ENCODE measurements at regions not wholly inside any gene's neighbourhood (a gene's known extent, or its start where the extent isn't known, plus 50 kb on each side); places are given as distances from the start of the nearest gene placed in this dataset.

DNA sequence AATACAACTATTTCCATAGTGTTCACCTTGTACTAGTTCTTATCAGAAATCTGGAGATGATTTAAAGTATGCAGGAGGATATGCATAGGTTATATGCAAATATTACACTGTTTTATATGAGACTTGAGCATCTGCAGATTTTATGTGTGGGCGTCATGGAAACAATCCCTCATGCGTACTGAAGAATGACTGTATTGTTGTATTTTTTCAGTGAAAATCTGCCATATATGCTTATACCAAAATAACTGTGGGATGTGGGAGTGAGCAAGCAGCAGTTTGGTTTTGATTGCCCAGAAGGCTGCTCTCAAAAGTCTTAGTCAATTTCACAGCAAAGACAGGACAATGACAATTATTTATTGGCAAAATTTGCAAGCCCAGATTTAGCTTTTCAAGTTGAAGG, 238.8 kb upstream of the PCDH20 start:
- no peak overlapping the region for H3K4me3 ChIP-seq (ENCODE audit: insufficient read depth, low read depth, low read length, poor library complexity, severe bottlenecking)
- no peaks in the 10 kb centered on the region for H3K36me3 ChIP-seq (ENCODE audit: control insufficient read depth, insufficient read depth, low read length)
- no peak overlapping the region for H3K27ac ChIP-seq (ENCODE audit: insufficient read depth, low read length, poor library complexity, severe bottlenecking)
- H3K9me3 ChIP-seq (ENCODE audit: control insufficient read depth, low read length) = no peaks in the 10 kb centered on the region
- DNase-seq = no peak
- H3K27me3 ChIP-seq (replicated peaks; ENCODE audit: control insufficient read depth, insufficient read depth, low read length, poor library complexity, severe bottlenecking) = no peaks in the 10 kb centered on the region
- no peaks in the 10 kb centered on the region for H3K4me1 ChIP-seq (ENCODE audit: control insufficient read depth, insufficient read depth, low read length, poor library complexity, severe bottlenecking)

DNA sequence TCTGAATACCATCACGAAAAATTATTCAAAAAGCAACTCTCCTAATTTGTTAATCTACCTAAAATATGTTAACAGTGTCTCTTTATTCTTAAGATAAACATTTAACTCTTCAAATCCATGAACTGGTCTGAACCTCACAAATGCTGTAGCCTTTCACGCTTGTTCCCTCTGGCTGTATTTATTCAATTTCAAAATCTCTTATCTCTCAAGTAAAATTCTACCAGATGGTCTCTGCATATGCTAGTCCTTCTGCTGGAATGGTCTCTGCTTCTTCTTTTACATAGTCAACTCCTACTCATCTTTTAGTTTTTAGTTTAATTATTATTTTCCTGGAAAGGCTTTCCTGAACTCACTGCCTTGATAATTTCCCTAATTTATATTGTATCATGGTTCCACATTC, 232.9 kb upstream of the PCDH20 start:
- H3K9me3 ChIP-seq (ENCODE audit: control insufficient read depth, low read length) = no peaks in the 10 kb centered on the region
- H3K27me3 ChIP-seq (replicated peaks; ENCODE audit: control insufficient read depth, insufficient read depth, low read length, poor library complexity, severe bottlenecking) = no peaks in the 10 kb centered on the region
- no peak for DNase-seq
- no peak overlapping the region for H3K4me3 ChIP-seq (ENCODE audit: insufficient read depth, low read depth, low read length, poor library complexity, severe bottlenecking)
- H3K4me1 ChIP-seq (ENCODE audit: control insufficient read depth, insufficient read depth, low read length, poor library complexity, severe bottlenecking) = no peaks in the 10 kb centered on the region
- no peaks in the 10 kb centered on the region for H3K36me3 ChIP-seq (ENCODE audit: control insufficient read depth, insufficient read depth, low read length)
- no peak overlapping the region for H3K27ac ChIP-seq (ENCODE audit: insufficient read depth, low read length, poor library complexity, severe bottlenecking)

DNA sequence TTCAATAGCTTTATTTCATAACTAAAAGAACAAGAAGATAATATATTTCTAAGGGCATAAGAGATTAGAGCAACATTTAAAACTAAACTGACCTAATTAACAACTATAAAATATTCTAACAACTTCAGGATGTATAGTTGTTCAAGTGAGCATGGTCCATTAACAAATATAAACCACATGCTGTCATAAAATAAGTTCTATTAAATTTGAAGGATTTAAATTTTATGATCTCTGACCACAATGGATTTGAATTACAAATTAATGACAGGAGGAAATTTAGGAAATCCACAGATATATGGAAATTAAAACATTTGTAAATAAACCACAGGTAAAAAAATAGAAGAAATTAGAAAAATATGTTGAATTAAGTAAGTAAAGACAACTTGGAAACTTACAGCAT, 196.5 kb upstream of the PCDH20 start:
- Histone ChIP-seq H3K4me3 (ENCODE audit: insufficient read depth, low read depth, low read length, poor library complexity, severe bottlenecking) (no peak overlapping the region), H3K9me3 (ENCODE audit: control insufficient read depth, low read length) (no peaks in the 10 kb centered on the region), H3K36me3 (ENCODE audit: control insufficient read depth, insufficient read depth, low read length) (no peaks in the 10 kb centered on the region), H3K27me3 (replicated peaks; ENCODE audit: control insufficient read depth, insufficient read depth, low read length, poor library complexity, severe bottlenecking) (no peaks in the 10 kb centered on the region), H3K27ac (ENCODE audit: insufficient read depth, low read length, poor library complexity, severe bottlenecking) (no peak overlapping the region), H3K4me1 (ENCODE audit: control insufficient read depth, insufficient read depth, low read length, poor library complexity, severe bottlenecking) (no peaks in the 10 kb centered on the region)
- DNase-seq = no peak

GRCh38 chr13:61608138-61608537, 192.5 kb upstream of the PCDH20 start:
- no peaks in the 10 kb centered on the region for H3K4me1 ChIP-seq (ENCODE audit: control insufficient read depth, insufficient read depth, low read length, poor library complexity, severe bottlenecking)
- H3K27ac ChIP-seq (ENCODE audit: insufficient read depth, low read length, poor library complexity, severe bottlenecking) = no peak overlapping the region
- no peaks in the 10 kb centered on the region for H3K27me3 ChIP-seq (replicated peaks; ENCODE audit: control insufficient read depth, insufficient read depth, low read length, poor library complexity, severe bottlenecking)
- H3K4me3 ChIP-seq (ENCODE audit: insufficient read depth, low read depth, low read length, poor library complexity, severe bottlenecking) = no peak overlapping the region
- H3K9me3 ChIP-seq (ENCODE audit: control insufficient read depth, low read length) = no peaks in the 10 kb centered on the region
- H3K36me3 ChIP-seq (ENCODE audit: control insufficient read depth, insufficient read depth, low read length) = no peaks in the 10 kb centered on the region
- no peak for DNase-seq

- Histone ChIP-seq H3K4me1 (ENCODE audit: control insufficient read depth, insufficient read depth, low read length, poor library complexity, severe bottlenecking) (no peaks in the 10 kb centered on the region), H3K27ac (ENCODE audit: insufficient read depth, low read length, poor library complexity, severe bottlenecking) (no peak overlapping the region), H3K4me3 (ENCODE audit: insufficient read depth, low read depth, low read length, poor library complexity, severe bottlenecking) (no peak overlapping the region), H3K27me3 (replicated peaks; ENCODE audit: control insufficient read depth, insufficient read depth, low read length, poor library complexity, severe bottlenecking) (no peaks in the 10 kb centered on the region), H3K36me3 (ENCODE audit: control insufficient read depth, insufficient read depth, low read length) (no peaks in the 10 kb centered on the region), H3K9me3 (ENCODE audit: control insufficient read depth, low read length) (no peaks in the 10 kb centered on the region)
- DNase-seq = no peak
Measured at GRCh38 chr13:61600360-61601033, 184.8 kb upstream of the PCDH20 start.

DNA sequence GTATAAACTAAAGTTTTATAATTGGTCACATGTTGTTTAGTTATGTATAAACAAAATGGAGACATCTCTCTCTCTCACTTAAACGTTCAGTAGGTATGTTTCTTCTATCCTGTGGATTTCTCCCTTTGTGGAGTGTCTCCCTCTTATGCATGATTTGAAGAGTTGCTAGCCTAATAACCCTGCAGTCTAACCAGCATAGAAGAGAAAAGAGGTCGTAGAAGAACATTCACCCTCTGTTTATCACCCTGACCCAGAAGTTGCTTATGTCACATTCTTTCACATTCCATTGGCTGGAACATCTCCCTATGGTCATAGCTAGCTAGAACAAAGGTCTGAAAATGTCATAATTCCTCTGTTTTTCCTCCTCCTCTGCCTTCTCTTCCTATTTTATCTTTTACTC, 176.8 kb upstream of the PCDH20 start:
- Histone ChIP-seq H3K27ac (ENCODE audit: insufficient read depth, low read length, poor library complexity, severe bottlenecking) (no peak overlapping the region), H3K4me1 (ENCODE audit: control insufficient read depth, insufficient read depth, low read length, poor library complexity, severe bottlenecking) (no peaks in the 10 kb centered on the region), H3K9me3 (ENCODE audit: control insufficient read depth, low read length) (no peaks in the 10 kb centered on the region), H3K4me3 (ENCODE audit: insufficient read depth, low read depth, low read length, poor library complexity, severe bottlenecking) (no peak overlapping the region), H3K36me3 (ENCODE audit: control insufficient read depth, insufficient read depth, low read length) (no peaks in the 10 kb centered on the region), H3K27me3 (replicated peaks; ENCODE audit: control insufficient read depth, insufficient read depth, low read length, poor library complexity, severe bottlenecking) (no peaks in the 10 kb centered on the region)
- DNase-seq = no peak

DNA sequence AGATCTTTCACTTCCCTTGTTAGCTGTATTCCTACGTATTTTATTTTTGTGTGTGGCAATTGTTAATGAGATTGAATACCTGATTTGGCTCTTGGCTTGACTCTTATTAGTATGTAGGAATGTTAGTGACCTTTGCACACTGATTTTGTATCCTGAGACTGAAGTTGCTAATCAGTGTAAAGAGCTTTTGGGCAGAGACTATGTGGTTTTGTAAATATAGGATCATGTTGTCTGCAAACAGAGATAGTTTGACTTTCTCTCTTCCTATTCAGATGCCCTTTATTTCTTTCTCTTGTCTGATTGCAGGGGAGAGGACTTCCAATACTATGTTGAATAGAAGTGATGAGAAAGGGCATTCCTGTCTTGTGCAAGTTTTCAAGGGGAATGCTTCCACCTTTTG, 160.3 kb upstream of the PCDH20 start:
- no peak overlapping the region for H3K27ac ChIP-seq (ENCODE audit: insufficient read depth, low read length, poor library complexity, severe bottlenecking)
- DNase-seq = no peak
- no peaks in the 10 kb centered on the region for H3K4me1 ChIP-seq (ENCODE audit: control insufficient read depth, insufficient read depth, low read length, poor library complexity, severe bottlenecking)
- no peaks in the 10 kb centered on the region for H3K36me3 ChIP-seq (ENCODE audit: control insufficient read depth, insufficient read depth, low read length)
- H3K27me3 ChIP-seq (replicated peaks; ENCODE audit: control insufficient read depth, insufficient read depth, low read length, poor library complexity, severe bottlenecking) = no peaks in the 10 kb centered on the region
- no peaks in the 10 kb centered on the region for H3K9me3 ChIP-seq (ENCODE audit: control insufficient read depth, low read length)
- no peak overlapping the region for H3K4me3 ChIP-seq (ENCODE audit: insufficient read depth, low read depth, low read length, poor library complexity, severe bottlenecking)

- Histone ChIP-seq H3K27ac (ENCODE audit: insufficient read depth, low read length, poor library complexity, severe bottlenecking) (no peak overlapping the region), H3K4me1 (ENCODE audit: control insufficient read depth, insufficient read depth, low read length, poor library complexity, severe bottlenecking) (no peaks in the 10 kb centered on the region), H3K27me3 (replicated peaks; ENCODE audit: control insufficient read depth, insufficient read depth, low read length, poor library complexity, severe bottlenecking) (no peaks in the 10 kb centered on the region), H3K9me3 (ENCODE audit: control insufficient read depth, low read length) (no peaks in the 10 kb centered on the region), H3K4me3 (ENCODE audit: insufficient read depth, low read depth, low read length, poor library complexity, severe bottlenecking) (no peak overlapping the region), H3K36me3 (ENCODE audit: control insufficient read depth, insufficient read depth, low read length) (no peaks in the 10 kb centered on the region)
- DNase-seq = no peak
Measured at GRCh38 chr13:61563645-61564044, 148.0 kb upstream of the PCDH20 start.

DNA sequence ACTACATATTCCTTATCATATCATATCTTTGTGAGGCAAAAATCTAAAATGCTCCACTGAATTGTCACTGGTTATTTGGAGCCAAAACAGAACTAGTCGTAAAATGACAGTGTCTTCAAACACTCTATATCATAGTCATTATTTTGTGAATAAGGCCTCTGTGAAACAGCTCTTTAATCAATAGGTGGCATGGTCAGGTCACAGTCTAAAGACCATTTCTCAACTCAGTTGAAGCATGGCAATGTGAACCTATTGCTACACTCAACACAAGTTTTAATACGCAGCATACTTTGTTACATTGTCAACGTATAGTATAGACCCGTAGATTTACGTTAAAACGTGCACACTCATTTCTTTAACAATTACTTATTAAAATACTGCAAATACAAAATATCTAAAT, 131.3 kb upstream of the PCDH20 start:
- Histone ChIP-seq H3K36me3 (ENCODE audit: control insufficient read depth, insufficient read depth, low read length) (no peaks in the 10 kb centered on the region), H3K27me3 (replicated peaks; ENCODE audit: control insufficient read depth, insufficient read depth, low read length, poor library complexity, severe bottlenecking) (no peaks in the 10 kb centered on the region), H3K4me3 (ENCODE audit: insufficient read depth, low read depth, low read length, poor library complexity, severe bottlenecking) (no peak overlapping the region), H3K4me1 (ENCODE audit: control insufficient read depth, insufficient read depth, low read length, poor library complexity, severe bottlenecking) (no peaks in the 10 kb centered on the region), H3K9me3 (ENCODE audit: control insufficient read depth, low read length) (no peaks in the 10 kb centered on the region), H3K27ac (ENCODE audit: insufficient read depth, low read length, poor library complexity, severe bottlenecking) (no peak overlapping the region)
- no peak for DNase-seq

DNA sequence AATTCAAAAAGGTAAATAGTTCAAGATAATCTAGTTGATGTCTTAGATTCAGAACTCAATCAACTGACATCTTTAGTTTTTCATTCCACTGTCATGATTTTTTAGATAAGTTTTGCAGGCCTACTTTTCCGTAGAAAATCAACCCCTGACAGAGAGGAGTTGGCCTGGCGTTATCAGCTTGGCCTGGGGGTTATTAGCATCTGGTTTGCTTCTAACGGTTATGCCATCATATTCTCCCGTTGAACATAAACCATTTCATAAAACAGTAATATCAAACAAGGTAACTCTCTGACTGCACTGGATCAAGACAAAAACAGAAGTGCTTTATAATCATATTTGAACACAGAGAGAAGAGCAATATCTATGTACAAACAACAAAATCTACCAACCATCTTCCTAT, 130.8 kb upstream of the PCDH20 start:
- Histone ChIP-seq H3K4me3 (ENCODE audit: insufficient read depth, low read depth, low read length, poor library complexity, severe bottlenecking) (no peak overlapping the region), H3K4me1 (ENCODE audit: control insufficient read depth, insufficient read depth, low read length, poor library complexity, severe bottlenecking) (no peaks in the 10 kb centered on the region), H3K9me3 (ENCODE audit: control insufficient read depth, low read length) (no peaks in the 10 kb centered on the region), H3K27ac (ENCODE audit: insufficient read depth, low read length, poor library complexity, severe bottlenecking) (no peak overlapping the region), H3K36me3 (ENCODE audit: control insufficient read depth, insufficient read depth, low read length) (no peaks in the 10 kb centered on the region), H3K27me3 (replicated peaks; ENCODE audit: control insufficient read depth, insufficient read depth, low read length, poor library complexity, severe bottlenecking) (no peaks in the 10 kb centered on the region)
- DNase-seq = no peak

Measured in effector memory CD4-positive, alpha-beta T cell (primary cell).